ENCODE measurements at regions not wholly inside any gene's neighbourhood (a gene's known extent, or its start where the extent isn't known, plus 50 kb on each side); places are given as distances from the start of the nearest gene placed in this dataset.

- no peak for TF ChIP-seq EZH2phosphoT487 (IDR thresholded peaks at IDR 0.05; ENCODE audit: borderline replicate concordance, low read depth, low read length)
- TF ChIP-seq CTCF (conservative IDR thresholded peaks at IDR 0.05; ENCODE audit: low read length), result no peak
- Histone ChIP-seq H3K36me3 (ENCODE audit: insufficient read depth, low read length) (no peaks in the 10 kb centered on the region), H4K20me1 (ENCODE audit: insufficient read depth, low read length) (no peaks in the 10 kb centered on the region), H3K79me2 (ENCODE audit: insufficient read depth, low read depth, low read length) (no peaks in the 10 kb centered on the region), H3K9me3 (ENCODE audit: low read length) (no peaks in the 10 kb centered on the region), H3K27ac (ENCODE audit: low read depth, low read length, poor library complexity, severe bottlenecking) (no peak overlapping the region), H3K9me2 (ENCODE audit: insufficient read depth, low read length) (no peaks in the 10 kb centered on the region), H3K4me2 (ENCODE audit: low read length) (no peak overlapping the region), H3K4me3 (ENCODE audit: low read depth, low read length, poor library complexity, severe bottlenecking) (no peak overlapping the region), H2AFZ (ENCODE audit: low read length) (no peak overlapping the region), H3K4me1 (ENCODE audit: insufficient read depth, low read length, poor library complexity, severe bottlenecking) (no peaks in the 10 kb centered on the region)
- POLR2A ChIA-PET, result no interaction called here
- CTCF ChIA-PET (ENCODE audit: unreplicated experiment), result no interaction called here
- no peak for DNase-seq (ENCODE audit: low spot score)
- BruUV-seq (replicated peaks), result no TSS peak
- intact Hi-C loops (cut with micrococcal nuclease; ENCODE audit: unreplicated experiment), result no loop called here
These were observed 124.5 kb upstream of the SMIM23 start for GRCh38 chr5:171661143-171661542.

GRCh38 chr5:171663311-171664085, 122.1 kb upstream of the SMIM23 start:
- Histone ChIP-seq H3K9me2 (ENCODE audit: insufficient read depth, low read length) (no peaks in the 10 kb centered on the region), H3K36me3 (ENCODE audit: insufficient read depth, low read length) (no peaks in the 10 kb centered on the region), H3K79me2 (ENCODE audit: insufficient read depth, low read depth, low read length) (no peaks in the 10 kb centered on the region), H3K4me1 (ENCODE audit: insufficient read depth, low read length, poor library complexity, severe bottlenecking) (no peaks in the 10 kb centered on the region), H3K27ac (ENCODE audit: low read depth, low read length, poor library complexity, severe bottlenecking) (no peak overlapping the region), H3K9me3 (ENCODE audit: low read length) (no peaks in the 10 kb centered on the region), H2AFZ (ENCODE audit: low read length) (no peak overlapping the region), H3K4me3 (ENCODE audit: low read depth, low read length, poor library complexity, severe bottlenecking) (no peak overlapping the region), H4K20me1 (ENCODE audit: insufficient read depth, low read length) (no peaks in the 10 kb centered on the region), H3K4me2 (ENCODE audit: low read length) (no peak overlapping the region)
- ChIA-PET POLR2A (no interaction called here), CTCF (ENCODE audit: unreplicated experiment) (no interaction called here)
- DNase-seq (ENCODE audit: low spot score), result no peak
- no peak for TF ChIP-seq CTCF (conservative IDR thresholded peaks at IDR 0.05; ENCODE audit: low read length)
- no peak for TF ChIP-seq EZH2phosphoT487 (IDR thresholded peaks at IDR 0.05; ENCODE audit: borderline replicate concordance, low read depth, low read length)
- BruUV-seq (replicated peaks), result no TSS peak
- intact Hi-C loops (cut with micrococcal nuclease; ENCODE audit: unreplicated experiment), result no loop called here

- no peaks in the 10 kb centered on the region for H4K20me1 ChIP-seq (ENCODE audit: insufficient read depth, low read length)
- H3K9me3 ChIP-seq (ENCODE audit: low read length), result no peaks in the 10 kb centered on the region
- H3K36me3 ChIP-seq (ENCODE audit: insufficient read depth, low read length), result no peaks in the 10 kb centered on the region
- no peak for DNase-seq (ENCODE audit: low spot score)
- no peak overlapping the region for H3K4me3 ChIP-seq (ENCODE audit: low read depth, low read length, poor library complexity, severe bottlenecking)
- TF ChIP-seq EZH2phosphoT487 (IDR thresholded peaks at IDR 0.05; ENCODE audit: borderline replicate concordance, low read depth, low read length) (no peak), CTCF (conservative IDR thresholded peaks at IDR 0.05; ENCODE audit: low read length) (no peak)
- BruUV-seq (replicated peaks), result no TSS peak
- ChIA-PET CTCF (ENCODE audit: unreplicated experiment) (no interaction called here), POLR2A (no interaction called here)
- intact Hi-C loops (cut with micrococcal nuclease; ENCODE audit: unreplicated experiment), result no loop called here
- H3K4me2 ChIP-seq (ENCODE audit: low read length), result no peak overlapping the region
- no peak overlapping the region for H2AFZ ChIP-seq (ENCODE audit: low read length)
- H3K79me2 ChIP-seq (ENCODE audit: insufficient read depth, low read depth, low read length), result no peaks in the 10 kb centered on the region
- H3K27ac ChIP-seq (ENCODE audit: low read depth, low read length, poor library complexity, severe bottlenecking), result no peak overlapping the region
- H3K9me2 ChIP-seq (ENCODE audit: insufficient read depth, low read length), result no peaks in the 10 kb centered on the region
- H3K4me1 ChIP-seq (ENCODE audit: insufficient read depth, low read length, poor library complexity, severe bottlenecking), result no peaks in the 10 kb centered on the region
These were observed 121.1 kb upstream of the SMIM23 start for GRCh38 chr5:171664489-171664888.

Measured in OCI-LY7 (cell line).